Neutrophil (primary cell): ENCODE measurements at regions not wholly inside any gene's neighbourhood (a gene's known extent, or its start where the extent isn't known, plus 50 kb on each side); places are given as distances from the start of the nearest gene placed in this dataset.

Source experiments
- H3K27ac ChIP-seq: fragments of 200-600 bp; sonication (generic); 2 replicates; pipeline ENCODE4 v1.5.1; 2016; ENCODE audit warnings: mild to moderate bottlenecking, moderate library complexity
- H3K27me3 ChIP-seq: fragments of 200-600 bp; sonication (generic); 2 replicates; pipeline ENCODE4 v1.6.0; 2016; ENCODE audit warnings: mild to moderate bottlenecking
- H3K36me3 ChIP-seq: fragments of 200-600 bp; sonication (generic); 2 replicates; pipeline ENCODE4 v1.5.1; 2017
- H3K4me1 ChIP-seq, 2 experiments: fragments of 200-600 bp in 1 of 2; sonication (generic) in 1 of 2; 1 replicate in 1 of 2; 2 replicates in 1 of 2; pipeline versions ENCODE4 v1.5.1 to v1.6.1; 2013 to 2016; ENCODE audit warnings: low read depth in 1 of 2, low read length in 1 of 2, mild to moderate bottlenecking in 1 of 2, moderate library complexity in 1 of 2; ENCODE audit not compliant: control insufficient read depth in 1 of 2, insufficient read depth in 1 of 2
- H3K4me3 ChIP-seq, 2 experiments: fragments of 200-600 bp in 1 of 2; sonication (generic) in 1 of 2; 1 replicate in 1 of 2; 2 replicates in 1 of 2; pipeline ENCODE4 v1.5.1; 2013 to 2016; ENCODE audit warnings: low read depth in 1 of 2, low read length in 1 of 2, mild to moderate bottlenecking in 1 of 2, moderate library complexity in 1 of 2
- H3K9me3 ChIP-seq: fragments of 200-600 bp; sonication (generic); 2 replicates; pipeline ENCODE4 v1.5.1; 2016
- CTCF ChIP-seq: fragments of 200-600 bp; sonication (generic); IDR thresholded peaks from 2 replicates; pipeline ENCODE4 v1.5.1; 2016; ENCODE audit warnings: antibody characterized with exemption

GRCh38 chr1:218219460-218219859 lies 65.6 kb upstream of the RRP15 start:
- TF ChIP-seq CTCF = no peak
- Histone ChIP-seq H3K4me1 (no peaks in the 10 kb centered on the region), H3K9me3 (no peaks in the 10 kb centered on the region), H3K27me3 (peaks cover 7% of the 10 kb centered on the region), H3K4me3 (no peak overlapping the region), H3K36me3 (no peaks in the 10 kb centered on the region), H3K27ac (no peak overlapping the region)

GRCh38 chr1:218224101-218224500 lies 61.0 kb upstream of the RRP15 start:
- no peak overlapping the region for H3K27ac ChIP-seq
- no peak overlapping the region for H3K4me3 ChIP-seq
- H3K27me3 ChIP-seq = peaks cover under 1% of the 10 kb centered on the region
- H3K36me3 ChIP-seq = no peaks in the 10 kb centered on the region
- H3K9me3 ChIP-seq = no peaks in the 10 kb centered on the region
- no peaks in the 10 kb centered on the region for H3K4me1 ChIP-seq
- TF ChIP-seq CTCF = no peak

GRCh38 chr1:218226005-218226404 lies 59.1 kb upstream of the RRP15 start:
- Histone ChIP-seq H3K4me3 (no peak overlapping the region), H3K27me3 (no peaks in the 10 kb centered on the region), H3K9me3 (no peaks in the 10 kb centered on the region), H3K36me3 (no peaks in the 10 kb centered on the region), H3K4me1 (no peaks in the 10 kb centered on the region), H3K27ac (no peak overlapping the region)
- no peak for TF ChIP-seq CTCF
